ENCODE measurements at regions not wholly inside any gene's neighbourhood (a gene's known extent, or its start where the extent isn't known, plus 50 kb on each side); places are given as distances from the start of the nearest gene placed in this dataset.

DNA sequence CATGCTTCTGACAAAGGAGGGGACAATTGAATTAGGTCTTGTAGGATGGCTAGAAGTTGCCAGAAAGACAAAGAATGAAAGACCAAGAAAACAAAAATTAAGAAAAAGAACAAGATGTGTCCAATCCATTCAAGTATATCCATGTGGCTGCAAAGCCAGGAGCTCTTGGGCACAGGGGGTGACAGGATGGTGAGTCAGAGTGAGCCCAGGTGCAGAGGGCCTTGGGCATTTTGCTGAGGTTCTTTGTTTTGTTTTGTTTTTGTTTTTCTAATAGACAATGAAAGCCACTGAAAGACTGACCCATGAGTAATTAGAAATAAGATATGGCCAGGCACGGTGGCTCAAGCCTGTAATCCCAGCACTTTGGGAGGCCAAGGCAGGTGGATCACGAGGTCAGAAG lies 104.6 kb upstream of the KLHL29 start:
- Mint-ChIP-seq H3K36me3 (no peaks in the 10 kb centered on the region), H3K9me3 (peaks cover 0 to 3% (median 0%) of the 10 kb centered on the region in 9 donors), H3K27me3 (peaks cover 5 to 37% (median 28%) of the 10 kb centered on the region in 5 donors), H3K4me3 (no peak overlapping the region), H3K4me1 (no peaks in the 10 kb centered on the region), H3K27ac (no peak overlapping the region)
- POLR2A ChIA-PET: no interaction called here
- ATAC-seq: no peak
- no peak for DNase-seq

DNA sequence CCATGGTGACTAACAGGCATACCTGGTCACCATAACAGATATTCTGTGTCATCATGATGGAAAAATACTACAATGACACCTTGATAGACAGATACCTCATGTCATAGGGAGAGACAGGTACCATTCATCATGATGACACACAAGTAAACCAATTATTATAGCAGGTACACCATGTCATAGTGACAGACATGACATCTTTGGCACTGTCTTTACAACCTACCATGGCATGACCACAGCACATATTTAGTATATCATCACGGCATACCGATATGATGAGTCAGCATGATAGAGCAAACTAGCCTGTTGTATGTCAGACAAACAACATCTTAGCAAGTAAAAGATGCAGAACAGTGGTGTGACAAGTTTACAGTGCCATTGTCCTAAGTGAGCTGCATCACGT lies 101.3 kb upstream of the KLHL29 start:
- DNase-seq: no peak
- H3K4me3 Mint-ChIP-seq: no peak overlapping the region
- no peaks in the 10 kb centered on the region for H3K4me1 Mint-ChIP-seq
- H3K27ac Mint-ChIP-seq: no peak overlapping the region
- POLR2A ChIA-PET: no interaction called here
- H3K36me3 Mint-ChIP-seq: no peaks in the 10 kb centered on the region
- peaks cover 0 to 21% (median 4%) of the 10 kb centered on the region in 5 donors for H3K27me3 Mint-ChIP-seq
- H3K9me3 Mint-ChIP-seq: peaks cover 0 to 3% (median 0%) of the 10 kb centered on the region in 9 donors
- ATAC-seq: no peak

DNA sequence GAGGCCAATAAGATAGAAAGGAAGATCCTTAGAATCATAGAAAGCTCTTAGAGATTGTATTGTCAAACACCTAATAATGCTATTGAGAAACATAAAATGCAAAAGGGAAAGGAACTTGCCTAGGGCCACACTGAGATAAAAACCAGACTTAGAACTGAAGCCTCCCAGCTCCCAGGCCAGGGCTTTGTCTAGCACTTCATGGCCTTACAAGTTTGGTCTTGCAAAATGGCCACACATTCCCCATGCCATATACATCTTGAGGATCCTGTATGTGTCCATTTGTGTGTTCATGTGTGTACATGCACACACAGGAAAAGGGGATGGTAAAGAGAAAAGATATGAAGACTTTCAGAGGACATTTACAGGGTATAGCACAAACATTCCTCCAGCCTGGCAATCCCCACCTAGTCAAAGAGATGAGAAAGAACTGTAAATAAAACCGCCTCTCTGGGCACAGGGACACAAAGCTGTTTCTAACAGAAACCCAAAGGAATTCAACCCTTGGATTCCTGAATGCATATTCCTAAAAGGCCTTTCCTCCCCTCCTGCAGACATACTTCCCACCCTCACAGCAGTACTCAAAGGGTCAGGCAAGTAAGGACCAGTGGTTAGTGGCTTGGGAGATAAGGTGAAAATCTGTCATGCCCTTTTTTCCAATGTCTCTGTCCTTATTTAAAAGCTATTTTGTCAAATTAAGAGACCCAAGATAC lies 99.7 kb upstream of the KLHL29 start:
- POLR2A ChIA-PET: no interaction called here
- DNase-seq (no peak), ATAC-seq (no peak)
- Mint-ChIP-seq H3K9me3 (peaks cover 0 to 3% (median 0%) of the 10 kb centered on the region in 9 donors), H3K4me3 (no peak overlapping the region), H3K4me1 (no peaks in the 10 kb centered on the region), H3K27ac (no peak overlapping the region), H3K36me3 (no peaks in the 10 kb centered on the region), H3K27me3 (peaks cover 0 to 28% (median 5%) of the 10 kb centered on the region in 5 donors)

DNA sequence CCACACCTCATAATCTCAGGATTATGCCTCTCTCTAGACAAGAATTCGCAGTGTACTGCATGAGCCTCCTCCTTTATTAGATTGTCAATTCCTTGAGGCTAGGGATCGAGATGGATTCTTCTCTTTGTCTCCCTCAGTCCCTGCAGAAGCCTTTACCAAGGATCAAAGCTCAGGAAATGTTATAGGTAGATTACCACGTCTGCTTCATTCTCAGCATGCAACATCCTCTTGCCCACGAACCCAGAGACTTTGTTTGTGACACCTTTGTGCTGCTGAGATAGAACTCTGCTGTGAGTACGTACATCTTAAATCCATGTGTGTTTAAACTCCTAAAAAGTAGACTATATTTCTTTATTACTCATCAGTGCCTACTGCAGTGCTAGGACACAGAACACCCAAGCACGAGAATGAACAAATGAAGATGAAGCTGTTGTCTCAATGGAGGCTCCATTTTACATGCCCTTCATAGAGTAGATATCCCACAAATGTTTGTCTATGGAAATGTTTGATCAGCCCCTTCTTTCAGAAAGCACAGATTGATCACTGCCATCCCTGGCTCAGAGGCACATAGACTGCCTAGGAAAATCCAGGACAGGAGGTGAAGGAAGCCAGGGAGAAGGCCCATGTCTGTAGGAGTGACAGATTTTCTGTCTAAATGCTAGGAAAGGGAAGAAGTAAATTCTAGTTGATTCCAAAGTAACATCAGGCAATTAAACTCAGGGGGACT lies 98.8 kb upstream of the KLHL29 start:
- POLR2A ChIA-PET: no interaction called here
- H3K27me3 Mint-ChIP-seq: peaks cover 0 to 28% (median 6%) of the 10 kb centered on the region in 5 donors
- DNase-seq: no peak
- no peaks in the 10 kb centered on the region for H3K4me1 Mint-ChIP-seq
- no peak overlapping the region for H3K4me3 Mint-ChIP-seq
- no peak for ATAC-seq
- no peaks in the 10 kb centered on the region for H3K36me3 Mint-ChIP-seq
- peaks cover 0 to 3% (median 0%) of the 10 kb centered on the region in 9 donors for H3K9me3 Mint-ChIP-seq
- no peak overlapping the region for H3K27ac Mint-ChIP-seq

DNA sequence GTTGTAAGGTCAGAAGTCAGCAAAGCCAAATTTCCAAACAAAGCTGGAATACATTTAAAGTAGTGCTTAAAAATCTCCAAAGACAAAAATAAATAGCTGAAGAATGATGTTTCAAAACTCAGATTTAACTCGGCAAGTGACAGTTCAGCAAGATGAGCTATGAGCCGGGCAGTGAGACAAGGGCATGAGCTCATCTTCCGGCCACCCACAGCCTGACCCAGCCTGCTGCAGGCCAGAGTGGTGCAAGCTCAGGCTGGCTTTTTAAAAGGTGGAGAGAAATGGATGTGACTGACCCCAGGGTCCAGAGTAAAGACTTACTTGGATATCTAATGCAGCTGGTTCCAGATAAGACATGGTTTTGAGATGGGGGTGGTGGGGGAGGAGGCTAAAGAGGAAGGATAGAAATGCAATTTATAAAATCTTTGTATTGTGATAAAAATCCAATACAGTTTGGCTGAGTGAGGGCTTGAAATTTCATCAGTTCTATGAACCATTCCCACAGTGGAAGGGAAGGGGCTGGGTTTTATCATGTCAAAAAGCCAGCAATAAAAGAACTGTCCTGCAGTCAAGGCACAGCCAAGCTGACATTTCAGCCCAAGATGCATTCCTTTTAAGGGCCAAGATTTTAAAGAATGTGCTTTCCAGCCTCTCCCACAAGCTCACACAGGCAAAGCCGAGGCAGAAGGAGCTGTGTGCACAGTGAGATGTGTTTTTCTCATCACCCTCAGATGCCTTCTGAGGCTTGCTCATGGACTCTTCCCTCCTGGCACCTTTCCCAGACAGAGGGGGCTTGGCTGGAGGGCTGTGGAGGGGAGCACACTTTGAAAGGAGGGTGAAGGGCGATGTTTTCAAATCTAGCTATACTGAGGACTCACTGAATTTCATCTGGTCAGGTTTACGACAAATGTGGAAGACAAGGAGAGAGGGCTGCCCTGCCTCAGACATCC lies 97.9 kb upstream of the KLHL29 start:
- peaks cover 0 to 3% (median 0%) of the 10 kb centered on the region in 9 donors for H3K9me3 Mint-ChIP-seq
- DNase-seq (no peak), ATAC-seq (no peak)
- no peaks in the 10 kb centered on the region for H3K36me3 Mint-ChIP-seq
- POLR2A ChIA-PET: no interaction called here
- H3K4me3 Mint-ChIP-seq: no peak overlapping the region
- H3K27me3 Mint-ChIP-seq: peaks cover 0 to 21% (median 6%) of the 10 kb centered on the region in 5 donors
- H3K27ac Mint-ChIP-seq: no peak overlapping the region
- H3K4me1 Mint-ChIP-seq: no peaks in the 10 kb centered on the region

DNA sequence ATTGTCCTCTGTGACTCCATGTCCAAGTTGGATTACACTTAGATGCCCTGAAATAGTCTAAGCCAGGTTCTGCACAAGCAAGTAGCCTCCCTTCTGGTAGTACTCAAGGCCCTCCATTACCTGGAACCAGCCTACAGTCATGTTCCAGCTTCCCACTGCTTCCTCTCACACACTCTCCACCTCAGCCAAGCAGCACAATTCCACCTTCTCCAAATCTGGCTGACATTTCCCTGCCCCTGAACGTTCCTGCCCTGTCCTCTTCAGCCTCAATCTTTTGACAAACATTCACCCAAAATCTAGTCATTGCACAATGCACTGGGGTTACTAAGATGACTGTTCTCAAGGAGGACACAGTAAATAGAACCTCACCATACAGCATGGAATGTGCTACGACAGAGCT lies 95.3 kb upstream of the KLHL29 start:
- no peak for ATAC-seq
- POLR2A ChIA-PET: no interaction called here
- H3K27ac Mint-ChIP-seq: no peak overlapping the region
- no peak overlapping the region for H3K4me3 Mint-ChIP-seq
- H3K27me3 Mint-ChIP-seq: peaks cover 4 to 17% (median 9%) of the 10 kb centered on the region in 5 donors
- H3K9me3 Mint-ChIP-seq: no peaks in the 10 kb centered on the region
- H3K36me3 Mint-ChIP-seq: no peaks in the 10 kb centered on the region
- H3K4me1 Mint-ChIP-seq: no peaks in the 10 kb centered on the region
- no peak for DNase-seq

GRCh38 chr2:23291239-23291638 lies 93.7 kb upstream of the KLHL29 start:
- no peak for ATAC-seq
- H3K27me3 Mint-ChIP-seq: peaks cover 9 to 33% (median 23%) of the 10 kb centered on the region in 5 donors
- H3K4me1 Mint-ChIP-seq: no peaks in the 10 kb centered on the region
- no peak overlapping the region for H3K4me3 Mint-ChIP-seq
- H3K9me3 Mint-ChIP-seq: no peaks in the 10 kb centered on the region
- POLR2A ChIA-PET: no interaction called here
- no peak overlapping the region for H3K27ac Mint-ChIP-seq
- DNase-seq: no peak
- no peaks in the 10 kb centered on the region for H3K36me3 Mint-ChIP-seq

DNA sequence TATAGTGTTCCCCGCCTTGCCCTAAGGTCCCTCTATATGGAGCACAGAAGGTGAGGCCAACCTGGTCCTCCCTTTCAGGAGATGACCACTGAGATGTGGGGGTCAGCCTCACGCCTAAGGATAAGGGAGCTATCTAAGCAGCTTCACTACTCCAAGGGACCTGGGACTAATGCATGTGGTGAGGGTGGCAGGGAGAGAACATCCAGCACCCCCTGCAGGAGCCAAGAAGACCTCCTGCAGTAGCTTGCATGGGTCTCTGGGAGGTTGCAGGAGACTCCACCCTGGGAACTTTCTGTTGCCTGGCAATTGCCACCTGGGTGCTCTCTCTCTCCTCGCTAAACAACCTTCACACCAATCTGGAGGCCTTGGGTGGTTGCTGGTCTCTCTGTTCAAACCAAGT lies 93.0 kb upstream of the KLHL29 start:
- POLR2A ChIA-PET: no interaction called here
- ATAC-seq: no peak
- no peak for DNase-seq
- Mint-ChIP-seq H3K36me3 (no peaks in the 10 kb centered on the region), H3K27ac (no peak overlapping the region), H3K4me1 (no peaks in the 10 kb centered on the region), H3K9me3 (no peaks in the 10 kb centered on the region), H3K4me3 (no peak overlapping the region), H3K27me3 (peaks cover 9 to 36% (median 27%) of the 10 kb centered on the region in 5 donors)

- Mint-ChIP-seq H3K27ac (no peak overlapping the region), H3K36me3 (no peaks in the 10 kb centered on the region), H3K4me1 (no peaks in the 10 kb centered on the region), H3K27me3 (peaks cover 9 to 36% (median 31%) of the 10 kb centered on the region in 5 donors), H3K4me3 (no peak overlapping the region), H3K9me3 (no peaks in the 10 kb centered on the region)
- POLR2A ChIA-PET: no interaction called here
- ATAC-seq (no peak), DNase-seq (no peak)
These were observed 91.9 kb upstream of the KLHL29 start for GRCh38 chr2:23293063-23293462.

DNA sequence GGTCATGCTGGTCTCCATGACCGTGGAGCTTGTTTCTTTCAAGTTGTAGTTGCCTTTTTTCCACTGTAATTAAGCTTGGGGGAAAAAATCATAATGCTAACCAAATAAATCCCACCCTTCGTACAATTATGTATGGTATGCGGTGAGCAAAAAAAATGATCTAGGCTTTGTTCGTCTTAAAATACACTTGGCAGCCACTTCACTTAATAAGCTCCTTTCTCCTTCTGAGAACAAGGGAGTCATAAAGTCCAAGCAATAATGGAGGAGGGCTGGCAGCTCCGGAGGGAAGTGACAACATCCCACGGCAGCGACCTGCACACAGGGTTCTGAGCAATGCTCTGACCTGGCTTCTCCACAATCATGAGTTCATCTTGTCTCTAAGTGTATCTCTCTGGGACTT lies 91.2 kb upstream of the KLHL29 start:
- no peaks in the 10 kb centered on the region for H3K36me3 Mint-ChIP-seq
- no peak overlapping the region for H3K4me3 Mint-ChIP-seq
- ATAC-seq (no peak), DNase-seq (no peak)
- POLR2A ChIA-PET: no interaction called here
- peaks cover 9 to 42% (median 37%) of the 10 kb centered on the region in 5 donors for H3K27me3 Mint-ChIP-seq
- H3K9me3 Mint-ChIP-seq: no peaks in the 10 kb centered on the region
- H3K27ac Mint-ChIP-seq: no peak overlapping the region
- peaks cover 0 to 1% (median 0%) of the 10 kb centered on the region in 4 donors for H3K4me1 Mint-ChIP-seq

DNA sequence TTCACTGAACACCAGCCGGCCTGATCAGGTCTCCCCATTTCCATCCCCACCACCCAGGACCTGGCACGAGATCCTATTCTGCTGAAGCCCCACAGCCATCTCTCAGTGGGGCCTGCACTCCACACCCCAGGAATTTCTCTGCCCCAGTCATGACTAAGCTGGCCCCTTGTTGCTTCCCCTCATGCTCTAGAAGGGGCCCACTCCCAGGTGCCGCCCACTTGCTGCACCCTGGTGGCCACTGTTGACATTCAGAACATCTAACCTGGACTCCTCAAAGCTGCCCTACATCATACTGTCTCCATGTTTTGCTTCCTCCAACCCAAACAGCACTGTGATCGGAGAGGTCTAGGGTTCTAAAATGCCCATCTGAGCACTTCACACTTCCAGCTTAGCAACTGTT lies 90.7 kb upstream of the KLHL29 start:
- H3K4me3 Mint-ChIP-seq: no peak overlapping the region
- H3K27ac Mint-ChIP-seq: no peak overlapping the region
- H3K4me1 Mint-ChIP-seq: peaks cover 0 to 1% (median 0%) of the 10 kb centered on the region in 4 donors
- ATAC-seq: no peak
- H3K36me3 Mint-ChIP-seq: no peaks in the 10 kb centered on the region
- H3K27me3 Mint-ChIP-seq: peaks cover 9 to 47% (median 38%) of the 10 kb centered on the region in 5 donors
- POLR2A ChIA-PET: no interaction called here
- H3K9me3 Mint-ChIP-seq: no peaks in the 10 kb centered on the region
- no peak for DNase-seq

- H3K9me3 Mint-ChIP-seq: no peaks in the 10 kb centered on the region
- ATAC-seq: no peak
- peaks cover 9 to 47% (median 32%) of the 10 kb centered on the region in 5 donors for H3K27me3 Mint-ChIP-seq
- no peaks in the 10 kb centered on the region for H3K36me3 Mint-ChIP-seq
- no peak overlapping the region for H3K4me3 Mint-ChIP-seq
- peaks cover 0 to 1% (median 0%) of the 10 kb centered on the region in 4 donors for H3K4me1 Mint-ChIP-seq
- no peak overlapping the region for H3K27ac Mint-ChIP-seq
- POLR2A ChIA-PET: no interaction called here
- no peak for DNase-seq
These were observed 88.3 kb upstream of the KLHL29 start for GRCh38 chr2:23296691-23297090.

GRCh38 chr2:23297112-23297511 lies 87.9 kb upstream of the KLHL29 start:
- Mint-ChIP-seq H3K9me3 (no peaks in the 10 kb centered on the region), H3K27me3 (peaks cover 9 to 47% (median 32%) of the 10 kb centered on the region in 5 donors), H3K4me1 (peaks cover 0 to 1% (median 0%) of the 10 kb centered on the region in 4 donors), H3K36me3 (no peaks in the 10 kb centered on the region), H3K27ac (no peak overlapping the region), H3K4me3 (no peak overlapping the region)
- no peak for DNase-seq
- ATAC-seq: no peak
- POLR2A ChIA-PET: no interaction called here
